Breast epithelium (tissue), 3 donors: ENCODE measurements at regions not wholly inside any gene's neighbourhood (a gene's known extent, or its start where the extent isn't known, plus 50 kb on each side); places are given as distances from the start of the nearest gene placed in this dataset.

Experiments
- CTCF ChIP-seq, 3 donors: fragments of 450-650 bp; IDR thresholded peaks; one replicate each; pipeline ENCODE4 v1.5.1; 2016 to 2017; ENCODE audit warnings: antibody characterized with exemption in 3 of 3, mild to moderate bottlenecking in 3 of 3, moderate library complexity in 3 of 3
- POLR2A ChIP-seq: fragments of 450-650 bp; IDR thresholded peaks from one replicate; pipeline ENCODE4 v1.6.1; 2016; ENCODE audit warnings: antibody characterized with exemption, mild to moderate bottlenecking, moderate library complexity

DNA sequence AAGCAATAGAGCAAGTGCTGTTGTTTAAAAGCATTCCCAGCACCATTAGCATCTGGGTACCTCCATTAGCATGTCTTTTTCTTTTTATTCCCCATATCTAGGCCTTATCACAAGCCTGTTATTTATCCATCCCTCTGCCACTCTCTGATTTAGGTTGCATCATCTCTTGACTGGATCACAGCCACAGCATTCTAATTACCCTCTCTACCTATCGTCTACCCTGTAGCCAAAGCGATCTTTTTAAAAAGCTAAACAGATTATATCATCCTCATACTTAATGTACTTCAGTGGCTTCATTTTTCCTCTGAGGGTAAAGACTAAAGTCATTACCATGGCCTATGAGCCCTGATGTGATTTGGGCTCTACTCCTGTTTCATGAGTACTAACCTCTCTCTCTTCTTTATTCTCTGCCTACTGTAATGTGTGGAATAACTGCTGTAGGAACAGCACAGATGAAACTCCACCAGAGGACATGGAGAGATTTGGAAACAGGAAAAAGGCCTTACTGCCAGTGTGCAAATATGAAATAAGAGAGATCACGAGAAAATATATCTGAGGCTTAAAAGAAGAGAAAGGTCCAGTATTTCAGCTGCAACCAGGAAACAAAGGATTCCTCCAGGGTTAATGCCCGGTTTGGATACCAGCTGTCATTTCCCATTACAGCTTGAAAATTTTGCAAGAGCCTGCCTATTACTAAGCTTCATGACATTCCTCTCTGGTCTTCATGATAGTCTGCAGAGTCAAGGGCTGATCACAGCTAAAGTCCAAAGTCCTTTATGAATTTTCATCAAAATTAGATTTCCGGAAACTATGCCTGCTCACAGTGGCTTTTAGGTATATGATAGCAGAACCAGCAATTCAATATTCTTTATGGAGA lies 422.5 kb upstream of the PDE3A start:
- TF ChIP-seq CTCF (IDR thresholded peaks at IDR 0.05), result no peak
- TF ChIP-seq POLR2A, result no peak
